Activated B cell treated with CpG ODN at 0.5 μM for 24 hours (primary cell): ENCODE measurements at regions not wholly inside any gene's neighbourhood (a gene's known extent, or its start where the extent isn't known, plus 50 kb on each side); places are given as distances from the start of the nearest gene placed in this dataset.

Experiments used
- ATAC-seq: fragments of 200-7000 bp; cut with Tn5 transposase; one replicate; pipeline ENCODE4 v1.10.0; 2021; ENCODE audit warnings: low read depth, mild to moderate bottlenecking, moderate library complexity
- CTCF ChIA-PET: fragments of 350-600 bp; sonication (Branson Sonifier 250); formaldehyde crosslinking; loops from one replicate; lab custom pipeline; 2021; ENCODE audit warnings: antibody characterized with exemption; lab: Charles Lee
- POLR2A ChIA-PET: fragments of 350-600 bp; sonication (Branson Sonifier 250); formaldehyde crosslinking; loops from one replicate; lab custom pipeline; 2021; ENCODE audit warnings: antibody characterized with exemption; lab: Charles Lee
- DNase-seq: peaks from one replicate; pipeline ENCODE4 v3.0.0; 2022
- H3K27ac Mint-ChIP-seq: one replicate; pipeline ENCODE4 v1.8.0; 2020; ENCODE audit warnings: mixed read lengths
- H3K27me3 Mint-ChIP-seq: one replicate; pipeline ENCODE4 v1.8.0; 2021; ENCODE audit warnings: mixed read lengths
- H3K36me3 Mint-ChIP-seq: one replicate; pipeline ENCODE4 v1.8.0; 2021; ENCODE audit warnings: low read depth, mixed read lengths
- H3K4me1 Mint-ChIP-seq: one replicate; pipeline ENCODE4 v1.8.0; 2021; ENCODE audit warnings: mixed read lengths
- H3K4me3 Mint-ChIP-seq: one replicate; pipeline ENCODE4 v1.8.0; 2020; ENCODE audit warnings: mild to moderate bottlenecking, mixed read lengths
- H3K9me3 Mint-ChIP-seq: one replicate; pipeline ENCODE4 v1.8.0; 2020; ENCODE audit warnings: mixed read lengths
- CTCF ChIP-seq: fragments of 200-600 bp; IDR thresholded peaks from one replicate; pipeline ENCODE4 v1.8.0; 2022; ENCODE audit warnings: antibody characterized with exemption, mild to moderate bottlenecking
- intact Hi-C: fragments of 100-400 bp; cut with micrococcal nuclease; formaldehyde crosslinking; loops from one replicate; pipeline ENCODE4 v1.15.1; 2024

GRCh38 chr6:4687656-4687988 lies 88.6 kb upstream of the CDYL start:
- peaks cover 15% of the 10 kb centered on the region for H3K27me3 Mint-ChIP-seq
- DNase-seq (no peak), ATAC-seq (no peak)
- H3K4me1 Mint-ChIP-seq = no peaks in the 10 kb centered on the region
- no peaks in the 10 kb centered on the region for H3K36me3 Mint-ChIP-seq
- H3K4me3 Mint-ChIP-seq = no peak overlapping the region
- ChIA-PET CTCF (no interaction called here), POLR2A (no interaction called here)
- TF ChIP-seq CTCF = no peak
- intact Hi-C loops = no loop called here
- peaks cover 7% of the 10 kb centered on the region for H3K9me3 Mint-ChIP-seq
- H3K27ac Mint-ChIP-seq = no peak overlapping the region

DNA sequence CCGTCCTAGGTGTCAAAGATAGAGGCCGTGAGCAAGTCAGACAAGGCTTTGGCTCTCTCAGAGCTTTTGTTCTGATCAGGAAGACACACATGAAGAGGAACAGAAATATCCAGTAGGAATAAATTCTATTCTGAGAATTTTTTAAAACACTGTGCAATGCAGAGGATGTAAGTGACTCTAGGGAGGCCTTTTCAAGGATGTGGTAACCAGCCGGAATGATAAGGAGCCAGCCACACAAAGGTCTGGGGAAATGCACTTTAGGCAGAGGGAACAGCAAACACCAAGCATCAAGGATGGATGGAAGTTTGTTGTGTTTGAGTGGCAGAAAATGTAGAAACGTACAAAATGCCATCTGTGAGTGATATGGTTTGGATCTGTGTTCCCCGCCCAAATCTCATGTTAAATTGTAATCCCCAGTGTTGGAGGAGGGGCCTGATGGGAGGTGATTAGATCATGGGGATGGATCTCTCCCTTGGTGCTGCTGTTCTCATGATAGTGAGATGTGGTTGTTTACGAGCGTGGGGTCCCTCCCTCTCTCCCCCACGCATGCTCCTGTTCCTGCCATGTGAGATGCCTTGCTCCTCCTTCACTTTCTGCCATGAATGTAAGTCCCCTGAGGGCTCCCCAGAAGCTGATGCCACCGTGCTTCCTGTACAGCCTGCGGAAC lies 93.6 kb upstream of the CDYL start:
- H3K36me3 Mint-ChIP-seq = no peaks in the 10 kb centered on the region
- no peak for TF ChIP-seq CTCF
- intact Hi-C loops = no loop called here
- H3K4me1 Mint-ChIP-seq = no peaks in the 10 kb centered on the region
- DNase-seq (no peak), ATAC-seq (no peak)
- CTCF ChIA-PET = no interaction called here
- H3K4me3 Mint-ChIP-seq = no peak overlapping the region
- POLR2A ChIA-PET = no interaction called here
- no peaks in the 10 kb centered on the region for H3K9me3 Mint-ChIP-seq
- no peak overlapping the region for H3K27ac Mint-ChIP-seq
- H3K27me3 Mint-ChIP-seq = peaks cover 15% of the 10 kb centered on the region

DNA sequence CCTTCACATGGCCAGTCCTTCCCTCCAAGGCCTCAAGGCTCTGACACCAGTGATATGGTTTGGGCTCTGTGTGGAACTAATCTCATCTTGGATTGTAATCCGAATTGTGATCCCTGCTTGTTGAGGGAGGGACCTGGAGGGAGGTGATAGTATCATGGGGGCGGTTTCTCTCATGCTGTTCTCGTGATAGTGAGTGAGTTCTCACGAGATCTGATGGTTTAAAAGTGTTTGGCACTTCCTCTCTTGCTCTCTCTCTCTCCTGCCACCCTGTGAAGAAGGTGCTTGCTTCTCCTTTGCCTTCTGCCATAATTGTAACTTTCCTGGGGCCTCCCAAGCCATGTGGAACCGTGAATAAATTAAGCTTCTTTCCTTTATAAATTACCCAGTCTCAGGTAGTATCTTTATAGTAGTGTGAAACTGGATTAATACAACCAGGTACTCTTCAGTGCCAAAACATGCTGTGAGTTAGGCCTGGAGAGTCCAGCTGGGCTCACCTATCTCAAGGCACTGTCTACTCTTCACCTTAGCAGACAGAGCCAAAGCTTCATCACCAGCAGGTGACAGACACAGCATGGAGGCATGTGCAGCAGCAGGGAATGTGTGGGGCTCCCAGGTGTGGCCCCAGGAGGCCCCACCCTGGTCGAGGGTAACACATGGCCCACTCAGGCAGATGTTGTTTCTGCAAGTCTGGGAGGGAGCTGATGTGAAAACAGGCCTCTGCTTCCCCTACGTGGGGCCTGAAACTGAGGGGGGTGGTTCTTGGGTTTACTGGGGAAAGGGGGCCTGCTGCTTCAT lies 97.5 kb upstream of the CDYL start:
- intact Hi-C loops = no loop called here
- peaks cover 13% of the 10 kb centered on the region for H3K27me3 Mint-ChIP-seq
- H3K4me3 Mint-ChIP-seq = no peak overlapping the region
- no peaks in the 10 kb centered on the region for H3K4me1 Mint-ChIP-seq
- H3K9me3 Mint-ChIP-seq = no peaks in the 10 kb centered on the region
- H3K36me3 Mint-ChIP-seq = no peaks in the 10 kb centered on the region
- no peak overlapping the region for H3K27ac Mint-ChIP-seq
- DNase-seq = no peak
- ATAC-seq = no peak
- POLR2A ChIA-PET = no interaction called here
- CTCF ChIA-PET = no interaction called here
- TF ChIP-seq CTCF = no peak

DNA sequence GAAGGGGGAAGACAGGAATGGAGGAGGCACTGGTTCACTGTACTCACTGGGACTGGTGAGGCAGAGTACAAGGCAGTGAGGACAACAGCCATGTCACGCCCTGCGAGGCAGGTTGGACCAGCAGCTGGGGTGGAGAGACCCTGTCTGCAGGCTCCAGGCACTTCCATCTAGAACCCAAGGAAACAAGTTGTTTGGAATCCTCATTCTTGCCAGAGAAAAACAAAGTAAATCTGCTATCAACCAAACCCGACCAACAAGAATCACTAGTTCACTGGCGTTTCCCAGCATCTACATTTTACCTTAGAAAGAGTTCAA lies 98.5 kb upstream of the CDYL start:
- Mint-ChIP-seq H3K9me3 (no peaks in the 10 kb centered on the region), H3K4me3 (no peak overlapping the region), H3K36me3 (no peaks in the 10 kb centered on the region), H3K27me3 (peaks cover 6% of the 10 kb centered on the region), H3K27ac (no peak overlapping the region), H3K4me1 (no peaks in the 10 kb centered on the region)
- intact Hi-C loops = no loop called here
- no peak for TF ChIP-seq CTCF
- CTCF ChIA-PET = no interaction called here
- POLR2A ChIA-PET = no interaction called here
- DNase-seq (no peak), ATAC-seq (no peak)

DNA sequence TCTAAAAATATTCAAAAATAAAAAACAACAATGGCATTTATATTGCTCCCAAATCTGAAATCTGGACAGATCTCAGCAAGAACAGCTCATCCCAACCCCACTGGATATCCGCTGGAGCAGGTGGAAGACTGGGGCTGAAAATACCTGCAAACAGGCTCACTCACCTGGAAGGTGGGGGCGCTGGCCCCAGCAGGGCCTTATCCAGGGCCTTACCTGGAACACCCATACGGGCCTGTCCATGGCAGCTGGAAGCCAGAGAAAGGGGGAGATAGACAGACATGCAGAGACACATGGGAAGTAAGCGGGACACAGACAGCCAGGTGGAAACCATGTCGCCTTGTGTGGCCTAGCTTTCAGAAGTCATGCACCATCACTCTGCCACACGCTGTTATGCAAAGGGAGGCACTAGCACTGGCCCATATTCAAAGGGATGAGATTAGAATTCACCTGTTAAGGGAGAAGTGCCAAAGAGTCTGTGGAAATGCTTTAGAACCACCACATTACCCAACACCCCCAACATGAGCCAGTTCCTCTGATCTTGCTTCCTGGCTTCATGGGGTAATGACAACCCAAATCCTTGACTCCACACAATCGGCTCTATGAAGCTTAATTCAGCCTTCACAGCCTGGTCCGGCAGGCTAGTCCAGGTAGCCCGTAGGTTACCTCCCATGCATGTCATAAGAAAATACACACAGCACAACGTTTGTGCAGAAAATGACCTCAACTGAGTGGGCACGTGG lies 99.0 kb upstream of the CDYL start:
- Mint-ChIP-seq H3K27ac (no peak overlapping the region), H3K4me3 (no peak overlapping the region), H3K36me3 (no peaks in the 10 kb centered on the region)

More for the DNA sequence above, 99.0 kb upstream of the CDYL start:
- CTCF ChIA-PET = no interaction called here
- POLR2A ChIA-PET = no interaction called here
- H3K27me3 Mint-ChIP-seq = peaks cover 6% of the 10 kb centered on the region
- DNase-seq (no peak), ATAC-seq (no peak)
- no peaks in the 10 kb centered on the region for H3K9me3 Mint-ChIP-seq
- H3K4me1 Mint-ChIP-seq = no peaks in the 10 kb centered on the region
- intact Hi-C loops = no loop called here
- TF ChIP-seq CTCF = no peak
